Left ventricle myocardium inferior (tissue), 1 donor: ENCODE measurements at regions not wholly inside any gene's neighbourhood (a gene's known extent, or its start where the extent isn't known, plus 50 kb on each side); places are given as distances from the start of the nearest gene placed in this dataset.

Source experiments
- DNase-seq: peaks from one replicate; pipeline ENCODE4 v3.0.0-alpha.2; 2020
- H3K27ac ChIP-seq: fragments of 200-600 bp; replicated peaks from 2 replicates; pipeline ENCODE4 v1.8.0; 2021
- H3K27me3 ChIP-seq: fragments of 200-600 bp; 2 replicates; pipeline ENCODE4 v1.8.0; 2021; ENCODE audit warnings: low read depth
- H3K36me3 ChIP-seq: fragments of 200-600 bp; 2 replicates; pipeline ENCODE4 v1.8.0; 2021
- H3K4me1 ChIP-seq: fragments of 200-600 bp; 2 replicates; pipeline ENCODE4 v1.8.0; 2021
- H3K4me3 ChIP-seq: fragments of 200-600 bp; 2 replicates; pipeline ENCODE4 v1.8.0; 2021; ENCODE audit warnings: mild to moderate bottlenecking, moderate library complexity
- H3K9me3 ChIP-seq: fragments of 200-600 bp; replicated peaks from 2 replicates; pipeline ENCODE4 v1.8.0; 2021
- intact Hi-C: fragments of 100-400 bp; cut with micrococcal nuclease; formaldehyde crosslinking; loops from one replicate; pipeline ENCODE4 v1.11.0; 2022
- TF ChIP-seq, protein P1 (sequence below): fragments of 200-600 bp; IDR thresholded peaks from 2 replicates; pipeline ENCODE4 v1.8.0; 2021; ENCODE audit warnings: antibody characterized with exemption, mild to moderate bottlenecking, borderline replicate concordance
- donor health status: DM: no; HTN: yes; CAD: no; lungs with severe emphysema.

GRCh38 chr2:23008440-23008839 is 376.5 kb upstream of the KLHL29 start:
- no peak for DNase-seq
- H3K36me3 ChIP-seq, result no peaks in the 10 kb centered on the region
- no peak overlapping the region for H3K4me3 ChIP-seq
- no peaks in the 10 kb centered on the region for H3K27me3 ChIP-seq
- peaks cover 12% of the 10 kb centered on the region for H3K4me1 ChIP-seq
- no peaks in the 10 kb centered on the region for H3K9me3 ChIP-seq
- intact Hi-C loops, result no loop called here
- TF ChIP-seq, protein P1, sequence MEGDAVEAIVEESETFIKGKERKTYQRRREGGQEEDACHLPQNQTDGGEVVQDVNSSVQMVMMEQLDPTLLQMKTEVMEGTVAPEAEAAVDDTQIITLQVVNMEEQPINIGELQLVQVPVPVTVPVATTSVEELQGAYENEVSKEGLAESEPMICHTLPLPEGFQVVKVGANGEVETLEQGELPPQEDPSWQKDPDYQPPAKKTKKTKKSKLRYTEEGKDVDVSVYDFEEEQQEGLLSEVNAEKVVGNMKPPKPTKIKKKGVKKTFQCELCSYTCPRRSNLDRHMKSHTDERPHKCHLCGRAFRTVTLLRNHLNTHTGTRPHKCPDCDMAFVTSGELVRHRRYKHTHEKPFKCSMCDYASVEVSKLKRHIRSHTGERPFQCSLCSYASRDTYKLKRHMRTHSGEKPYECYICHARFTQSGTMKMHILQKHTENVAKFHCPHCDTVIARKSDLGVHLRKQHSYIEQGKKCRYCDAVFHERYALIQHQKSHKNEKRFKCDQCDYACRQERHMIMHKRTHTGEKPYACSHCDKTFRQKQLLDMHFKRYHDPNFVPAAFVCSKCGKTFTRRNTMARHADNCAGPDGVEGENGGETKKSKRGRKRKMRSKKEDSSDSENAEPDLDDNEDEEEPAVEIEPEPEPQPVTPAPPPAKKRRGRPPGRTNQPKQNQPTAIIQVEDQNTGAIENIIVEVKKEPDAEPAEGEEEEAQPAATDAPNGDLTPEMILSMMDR, result no peak
- no peak overlapping the region for H3K27ac ChIP-seq

DNA sequence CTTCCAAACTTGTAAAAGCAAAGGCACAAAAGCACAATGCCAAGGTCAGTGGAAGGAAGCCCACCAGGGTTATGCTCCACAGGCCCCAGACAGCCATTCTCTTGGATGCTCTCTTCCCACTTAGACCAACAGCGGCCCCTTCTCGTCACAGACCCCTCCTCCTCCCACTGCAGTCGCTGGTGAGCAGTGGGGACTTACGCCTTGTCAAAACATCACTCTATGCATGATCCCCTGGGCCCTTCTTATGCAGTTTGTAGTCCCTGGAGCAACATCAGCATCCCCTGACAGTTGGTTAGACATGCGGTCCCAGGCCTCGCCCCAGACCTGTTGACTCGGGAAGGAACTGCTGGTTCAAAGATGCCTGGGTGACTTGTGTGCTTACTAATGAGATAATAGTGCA is 376.0 kb upstream of the KLHL29 start:
- no peak for DNase-seq
- Histone ChIP-seq H3K36me3 (no peaks in the 10 kb centered on the region), H3K9me3 (no peaks in the 10 kb centered on the region), H3K4me3 (no peak overlapping the region), H3K4me1 (peaks cover 12% of the 10 kb centered on the region), H3K27ac (no peak overlapping the region), H3K27me3 (no peaks in the 10 kb centered on the region)
- TF ChIP-seq, protein P1, result no peak
- intact Hi-C loops, result no loop called here

DNA sequence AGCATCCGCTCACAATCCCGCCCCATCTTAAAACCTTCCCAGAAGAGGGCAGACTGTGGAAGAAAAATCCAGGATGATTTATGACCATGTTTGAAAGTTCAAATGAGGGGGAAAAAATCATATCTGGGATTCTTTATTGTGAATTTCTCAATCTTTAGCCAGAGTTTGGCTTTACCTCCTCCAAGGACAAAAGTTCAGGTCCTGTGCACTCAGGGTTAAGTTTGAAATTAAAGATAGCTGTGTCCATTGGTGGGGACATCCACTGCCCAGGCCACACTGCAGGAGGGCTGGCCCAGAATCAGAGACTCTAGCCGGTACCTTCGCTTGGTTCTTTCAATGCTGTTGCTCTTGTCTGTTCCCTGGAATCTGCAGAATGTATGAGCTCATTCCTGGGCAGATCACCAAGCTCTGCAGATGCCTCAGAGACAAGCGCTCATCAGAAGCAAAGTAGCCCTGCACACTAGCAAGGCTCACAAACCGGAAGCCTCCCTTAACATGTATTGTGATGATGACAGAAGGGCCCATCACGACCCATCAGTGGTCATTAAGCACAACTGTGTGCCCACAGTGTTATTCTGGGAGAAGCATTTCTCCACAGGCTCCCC is 375.3 kb upstream of the KLHL29 start:
- H3K36me3 ChIP-seq, result no peaks in the 10 kb centered on the region
- DNase-seq, result no peak
- TF ChIP-seq, protein P1, result no peak
- no peak overlapping the region for H3K4me3 ChIP-seq
- H3K27me3 ChIP-seq, result no peaks in the 10 kb centered on the region
- H3K9me3 ChIP-seq, result no peaks in the 10 kb centered on the region
- intact Hi-C loops, result no loop called here
- no peak overlapping the region for H3K27ac ChIP-seq
- H3K4me1 ChIP-seq, result peaks cover 12% of the 10 kb centered on the region

GRCh38 chr2:23012499-23012898 is 372.5 kb upstream of the KLHL29 start:
- Histone ChIP-seq H3K9me3 (no peaks in the 10 kb centered on the region), H3K4me1 (peaks cover 12% of the 10 kb centered on the region), H3K27me3 (no peaks in the 10 kb centered on the region), H3K27ac (no peak overlapping the region), H3K4me3 (no peak overlapping the region), H3K36me3 (no peaks in the 10 kb centered on the region)
- intact Hi-C loops, result no loop called here
- DNase-seq, result no peak
- TF ChIP-seq, protein P1, result no peak

DNA sequence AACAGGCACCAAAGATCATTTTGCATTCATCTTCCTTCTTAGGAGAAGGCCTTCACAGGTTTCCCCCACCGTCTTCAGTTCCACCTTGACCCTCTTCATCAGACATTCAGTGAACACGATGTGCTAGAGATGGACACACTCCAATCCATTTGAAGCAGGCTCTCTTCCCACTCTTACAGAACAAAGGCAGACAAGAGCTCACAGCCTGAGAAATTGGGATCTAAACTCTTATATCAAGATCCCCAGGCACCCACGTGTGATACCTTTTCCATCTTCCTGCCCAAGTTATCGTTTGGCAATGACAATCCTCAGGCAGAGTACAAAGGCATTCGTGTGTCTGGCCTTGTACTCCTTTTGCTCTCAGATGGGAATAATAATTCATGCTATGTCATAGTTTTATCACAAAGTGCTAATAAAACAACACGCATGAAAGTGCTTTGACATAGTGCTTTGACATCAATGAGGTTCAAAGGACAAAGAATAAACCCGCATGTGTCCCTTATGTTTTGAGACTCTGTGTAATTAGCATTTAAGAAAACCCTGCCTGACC is 369.3 kb upstream of the KLHL29 start:
- Histone ChIP-seq H3K4me1 (no peaks in the 10 kb centered on the region), H3K9me3 (no peaks in the 10 kb centered on the region), H3K27me3 (no peaks in the 10 kb centered on the region), H3K27ac (no peak overlapping the region), H3K36me3 (no peaks in the 10 kb centered on the region), H3K4me3 (no peak overlapping the region)
- intact Hi-C loops, result no loop called here
- TF ChIP-seq, protein P1, result no peak
- DNase-seq, result no peak
